ENCODE measurements at regions not wholly inside any gene's neighbourhood (a gene's known extent, or its start where the extent isn't known, plus 50 kb on each side); places are given as distances from the start of the nearest gene placed in this dataset.

GRCh38 chr6:163915131-163915530 is 500.6 kb downstream of the QKI start:
- DNase-seq (ENCODE audit: extremely low read depth in 1 of 4, low spot score in 3 of 4), result no peak
- CTCF ChIA-PET (ENCODE audit: low intra/inter-chr PET ratio), result no interaction called here
- no peaks in the 10 kb centered on the region for H3K9me3 ChIP-seq (replicated peaks; ENCODE audit: control insufficient read depth, insufficient read depth, low read depth, low read length)
- H3K27me3 ChIP-seq (ENCODE audit: control insufficient read depth in 2 of 2, insufficient read depth in 2 of 2, low read length in 2 of 2), result peaks cover 18 to 31% of the 10 kb centered on the region in 2 experiments
- intact Hi-C loops (cut with micrococcal nuclease), result no loop called here
- H3K4me3 ChIP-seq, result no peak overlapping the region
- no TSS peak for BruUV-seq (replicated peaks)
- H3K4me1 ChIP-seq (replicated peaks in 1 of 2; ENCODE audit: control insufficient read depth in 2 of 2, insufficient read depth in 2 of 2, low read length in 2 of 2), result no peaks in the 10 kb centered on the region
- H3K27ac ChIP-seq (ENCODE audit: extremely low read depth, low read depth, low read length), result no peak overlapping the region
- in situ Hi-C loops (cut with MboI), result no loop called here
- H2AFZ ChIP-seq (ENCODE audit: low read depth, low read length), result no peak overlapping the region
- H3K4me2 ChIP-seq (ENCODE audit: insufficient read depth, low read length), result no peak overlapping the region
- H3K36me3 ChIP-seq (ENCODE audit: control insufficient read depth, insufficient read depth, low read length), result no peaks in the 10 kb centered on the region
- WGBS (ENCODE audit: insufficient coverage, low coverage, missing lambda C conversion rate), result 0% methylated on average over 8 of the region's 8 CpGs
- POLR2A ChIA-PET, result no interaction called here
- no peak for ATAC-seq
- no peak overlapping the region for H3K9ac ChIP-seq (ENCODE audit: insufficient read depth in 1 of 2, low read depth in 2 of 2, low read length in 2 of 2)
- H3K79me2 ChIP-seq (ENCODE audit: control insufficient read depth, insufficient read depth, low read length), result no peaks in the 10 kb centered on the region
- H3K9me1 ChIP-seq (ENCODE audit: control insufficient read depth, insufficient read depth, low read length), result no peaks in the 10 kb centered on the region
- H4K20me1 ChIP-seq (replicated peaks; ENCODE audit: control insufficient read depth, insufficient read depth, low read length), result no peaks in the 10 kb centered on the region
- no peak for FAIRE-seq
- no peak for TF ChIP-seq FUS (optimal IDR thresholded peaks at IDR 0.05; ENCODE audit: low read depth, low read length)
- TF ChIP-seq ZKSCAN3 (CRISPR knock-in tag; IDR thresholded peaks at IDR 0.05), result no peak
- TF ChIP-seq MNT (conservative IDR thresholded peaks at IDR 0.05), result no peak
- no peak for TF ChIP-seq ZNF41 (CRISPR knock-in tag; conservative IDR thresholded peaks at IDR 0.05)
- TF ChIP-seq MBD2 (IDR thresholded peaks at IDR 0.05; ENCODE audit: borderline replicate concordance, low read depth), result no peak
- no peak for TF ChIP-seq STAT5B (CRISPR knock-in tag; IDR thresholded peaks at IDR 0.05)
- no peak for TF ChIP-seq BRF1 (IDR thresholded peaks at IDR 0.05; ENCODE audit: borderline replicate concordance, extremely low read depth, insufficient read length)
- no peak for TF ChIP-seq RBM15 (IDR thresholded peaks at IDR 0.05; ENCODE audit: insufficient read depth, low read length)
- TF ChIP-seq EP300 (IDR thresholded peaks at IDR 0.05; ENCODE audit: low read length), result no peak
- TF ChIP-seq L3MBTL2 (IDR thresholded peaks at IDR 0.05), result no peak
- TF ChIP-seq ZNF140 (CRISPR knock-in tag; IDR thresholded peaks at IDR 0.05), result no peak
- TF ChIP-seq POLR2AphosphoS2 (IDR thresholded peaks at IDR 0.05; ENCODE audit: low read length), result no peak
- no peak for TF ChIP-seq ZNF778 (CRISPR knock-in tag; IDR thresholded peaks at IDR 0.05)
- TF ChIP-seq MCM2 (IDR thresholded peaks at IDR 0.05; ENCODE audit: low read depth), result no peak
- no peak for TF ChIP-seq SREBF1 (IDR thresholded peaks at IDR 0.05; ENCODE audit: borderline replicate concordance, low read depth, low read length)
- no peak for TF ChIP-seq BCLAF1 (IDR thresholded peaks at IDR 0.05; ENCODE audit: borderline replicate concordance in 1 of 2, control insufficient read depth in 1 of 2, low read depth in 2 of 2, low read length in 1 of 2)
- no peak for TF ChIP-seq ZFPM2 (CRISPR knock-in tag; IDR thresholded peaks at IDR 0.05)
- no peak for TF ChIP-seq CTCF (IDR thresholded peaks at IDR 0.05 in 2 of 3, conservative IDR thresholded peaks at IDR 0.05 in 1 of 3; ENCODE audit: insufficient read depth in 2 of 3, low read depth in 1 of 3, low read length in 3 of 3)
- TF ChIP-seq DMBX1 (CRISPR knock-in tag; IDR thresholded peaks at IDR 0.05; ENCODE audit: borderline replicate concordance), result no peak

All from K562 (cell line).